ENCODE measurements at regions not wholly inside any gene's neighbourhood (a gene's known extent, or its start where the extent isn't known, plus 50 kb on each side); places are given as distances from the start of the nearest gene placed in this dataset.

GRCh38 chr20:12891643-12892042, 117.1 kb upstream of the SPTLC3 start:
- no peak overlapping the region for H3K4me3 ChIP-seq (ENCODE audit: low read depth, poor library complexity, severe bottlenecking)
- no peak for DNase-seq (ENCODE audit: low spot score in 2 of 2)
- 83 to 86% methylated on average over 3 of the region's 3 CpGs for WGBS, 2 donors
- TF ChIP-seq POLR2A (IDR thresholded peaks at IDR 0.05) (no peak), CTCF (IDR thresholded peaks at IDR 0.05) (no peak)
- intact Hi-C loops (cut with DNase I; ENCODE audit: low total_unique reads): no loop called here

- intact Hi-C loops (cut with DNase I; ENCODE audit: low total_unique reads): no loop called here
Observed at GRCh38 chr20:12893019-12893418, 115.8 kb upstream of the SPTLC3 start.

GRCh38 chr20:12893653-12894052, 115.1 kb upstream of the SPTLC3 start:
- 32 to 33% methylated on average over 6 of the region's 6 CpGs for WGBS, 2 donors
- no peak for DNase-seq (ENCODE audit: low spot score in 2 of 2)
- intact Hi-C loops (cut with DNase I; ENCODE audit: low total_unique reads): no loop called here
- TF ChIP-seq POLR2A (IDR thresholded peaks at IDR 0.05): no peak
- no peak for TF ChIP-seq CTCF (IDR thresholded peaks at IDR 0.05)
- H3K4me3 ChIP-seq (ENCODE audit: low read depth, poor library complexity, severe bottlenecking): no peak overlapping the region

More at GRCh38 chr20:12893019-12893418, 115.8 kb upstream of the SPTLC3 start:
- no peak overlapping the region for H3K4me3 ChIP-seq (ENCODE audit: low read depth, poor library complexity, severe bottlenecking)
- 42 to 48% methylated on average over 5 of the region's 5 CpGs for WGBS, 2 donors
- no peak for DNase-seq (ENCODE audit: low spot score in 2 of 2)
- TF ChIP-seq POLR2A (IDR thresholded peaks at IDR 0.05): no peak
- TF ChIP-seq CTCF (IDR thresholded peaks at IDR 0.05): no peak

- H3K4me3 ChIP-seq (ENCODE audit: low read depth, poor library complexity, severe bottlenecking): no peak overlapping the region
- DNase-seq (ENCODE audit: low spot score in 2 of 2): no peak
- intact Hi-C loops (cut with DNase I; ENCODE audit: low total_unique reads): no loop called here
- TF ChIP-seq CTCF (IDR thresholded peaks at IDR 0.05) (no peak), POLR2A (IDR thresholded peaks at IDR 0.05) (no peak)
- 77 to 84% methylated on average over 7 of the region's 7 CpGs for WGBS, 2 donors
Observed at GRCh38 chr20:12894089-12894488, 114.7 kb upstream of the SPTLC3 start.

GRCh38 chr20:12896180-12896579, 112.6 kb upstream of the SPTLC3 start:
- TF ChIP-seq CTCF (IDR thresholded peaks at IDR 0.05) (no peak), POLR2A (IDR thresholded peaks at IDR 0.05) (no peak)
- no peak for DNase-seq (ENCODE audit: low spot score in 2 of 2)
- WGBS, 2 donors: 97 to 100% methylated on average over 2 of the region's 2 CpGs
- intact Hi-C loops (cut with DNase I; ENCODE audit: low total_unique reads): no loop called here
- no peak overlapping the region for H3K4me3 ChIP-seq (ENCODE audit: low read depth, poor library complexity, severe bottlenecking)

- WGBS, 2 donors: 61 to 64% methylated on average over 4 of the region's 4 CpGs
- H3K4me3 ChIP-seq (ENCODE audit: low read depth, poor library complexity, severe bottlenecking): no peak overlapping the region
- no peak for DNase-seq (ENCODE audit: low spot score in 2 of 2)
- intact Hi-C loops (cut with DNase I; ENCODE audit: low total_unique reads): no loop called here
- TF ChIP-seq POLR2A (IDR thresholded peaks at IDR 0.05): no peak
- no peak for TF ChIP-seq CTCF (IDR thresholded peaks at IDR 0.05)
Observed at GRCh38 chr20:12902992-12903391, 105.8 kb upstream of the SPTLC3 start.

Measured in lower leg skin (tissue), 4 donors.